Heart right ventricle (tissue), 16 donors: ENCODE measurements at regions not wholly inside any gene's neighbourhood (a gene's known extent, or its start where the extent isn't known, plus 50 kb on each side); places are given as distances from the start of the nearest gene placed in this dataset.

Experiments used
- ATAC-seq, 8 donors: fragments of 200-7000 bp; cut with Tn5 transposase; one replicate each; pipeline ENCODE4 v1.9.1; 2020; ENCODE audit warnings: mild to moderate bottlenecking in 8 of 8, moderate library complexity in 8 of 8, moderate number of reproducible peaks in 1 of 8
- DNase-seq, 2 donors: peaks; one replicate each; pipeline ENCODE4 v3.0.0-alpha.2; 2020
- H3K27ac ChIP-seq, 10 donors: fragments of 200-600 bp; sonication (generic) in 2 of 10; one replicate each; pipeline versions ENCODE4 v1.5.0 to v1.8.0; 2020 to 2022; ENCODE audit warnings: mild to moderate bottlenecking in 3 of 10
- H3K27me3 ChIP-seq, 7 donors: fragments of 200-600 bp; one replicate each; pipeline ENCODE4 v1.8.0; 2021 to 2022; ENCODE audit warnings: mild to moderate bottlenecking in 2 of 7
- H3K36me3 ChIP-seq, 9 donors: fragments of 200-600 bp; sonication (generic) in 1 of 9; one replicate each; pipeline versions ENCODE4 v1.5.0 to v1.8.0; 2020 to 2022; ENCODE audit warnings: mild to moderate bottlenecking in 2 of 9
- H3K4me1 ChIP-seq, 9 donors: fragments of 200-600 bp; sonication (generic) in 1 of 9; one replicate each; pipeline versions ENCODE4 v1.5.0 to v1.8.0; 2020 to 2022; ENCODE audit warnings: mild to moderate bottlenecking in 4 of 9
- H3K4me3 ChIP-seq, 10 donors: fragments of 200-600 bp; sonication (generic) in 2 of 10; one replicate each; pipeline versions ENCODE4 v1.5.0 to v1.8.0; 2020 to 2022; ENCODE audit warnings: mild to moderate bottlenecking in 7 of 10, moderate library complexity in 2 of 10
- H3K9me3 ChIP-seq, 11 donors: fragments of 200-600 bp in 10 of 11; sonication (generic) in 2 of 11; one replicate each; pipeline versions ENCODE4 v1.5.0 to v1.8.0; 2013 to 2022; ENCODE audit warnings: mild to moderate bottlenecking in 2 of 11, control low read depth in 1 of 11, moderate library complexity in 1 of 11
- CTCF ChIP-seq, 9 donors: fragments of 200-600 bp; sonication (generic) in 2 of 9; IDR thresholded peaks; one replicate each; pipeline versions ENCODE4 v1.5.0 to v1.8.0; 2021 to 2022; ENCODE audit warnings: antibody characterized with exemption in 9 of 9, mild to moderate bottlenecking in 5 of 9, moderate library complexity in 1 of 9
- WGBS, 2 donors: extraction: QIAGEN DNeasy Blood & Tissue Kit; methylation state at CpG; one replicate each; pipeline ENCODE4 v1.1.7; 2013; ENCODE audit warnings: inconsistent platforms in 1 of 2; 5-methylcytosine and 5-hydroxymethylcytosine counted together
- intact Hi-C, 10 donors: fragments of 100-400 bp; cut with DNase I; formaldehyde crosslinking; loops; one replicate each; pipeline versions ENCODE4 v1.11.1 to v1.14.2; 2022
- donor health status: Arrhythmogenic right ventricular cardiomyopathy.
- donor health status: ischemic (EF 13 %, LVEDD 7.1; RV severe dilation, severe dysfunction).
- donor health status: healthy with polysubstance abuse.
- donor health status: DM: no; HTN: yes; CAD: no.
- donor health status: DM: no; HTN: no; CAD: no.
- donor health status: ischemic (EF 25% LVEDD 6.9; RV normal size, moderate dysfunction).
- donor health status: ischemic (EF 25% LVEDD 5.7; RV mildly dilated, moderate dysfunction).
- donor health status: healthy.
- donor health status: DM: yes; HTN: yes; CAD: no.
- donor health status: Ischemic cardiomyopathy.
- donor health status: ischemic (EF 35%, LVEDD 5.7; RV mildly dilated, moderate dysfunction).
- donor health status: nonischemic (EF 11% LVEDD 7.7; RV severe dilation, severe dysfunction).
- donor health status: DM: yes; HTN: yes; CAD: no.
- donor health status: PGD.
- donor health status: ischemic (EF 29% LVEDD 5.4; RV normal size, mild dysfunction).
- donor health status: nonischemic (EF 23%, LVEDD 6.1; RV moderate dilation, normal function).

- TF ChIP-seq CTCF (IDR thresholded peaks at IDR 0.05): no peak
- Histone ChIP-seq H3K9me3 (no peaks in the 10 kb centered on the region), H3K27ac (no peak overlapping the region), H3K4me1 (peaks cover 0 to 10% (median 0%) of the 10 kb centered on the region in 9 donors), H3K4me3 (no peak overlapping the region), H3K36me3 (no peaks in the 10 kb centered on the region), H3K27me3 (peaks cover 0 to 4% (median 0%) of the 10 kb centered on the region in 7 donors)
- ATAC-seq: no peak
- no peak for DNase-seq
- intact Hi-C loops: no loop called here
Measured at GRCh38 chr3:19742935-19743334, 191.1 kb downstream of the EFHB start.

- Histone ChIP-seq H3K36me3 (no peaks in the 10 kb centered on the region), H3K27me3 (peaks cover 0 to 4% (median 0%) of the 10 kb centered on the region in 7 donors), H3K27ac (no peak overlapping the region), H3K9me3 (no peaks in the 10 kb centered on the region), H3K4me3 (no peak overlapping the region), H3K4me1 (peaks cover 0 to 10% (median 0%) of the 10 kb centered on the region in 9 donors)
- ATAC-seq (no peak), DNase-seq (no peak)
- no peak for TF ChIP-seq CTCF (IDR thresholded peaks at IDR 0.05)
- intact Hi-C loops: no loop called here
- WGBS, 2 donors: 72 to 78% methylated on average over 3 of the region's 3 CpGs
Measured at GRCh38 chr3:19739504-19739903, 194.5 kb downstream of the EFHB start.

- Histone ChIP-seq H3K9me3 (no peaks in the 10 kb centered on the region), H3K27ac (no peak overlapping the region), H3K4me1 (peaks cover 0 to 10% (median 0%) of the 10 kb centered on the region in 9 donors), H3K36me3 (no peaks in the 10 kb centered on the region), H3K4me3 (no peak overlapping the region), H3K27me3 (no peaks in the 10 kb centered on the region)
- no peak for TF ChIP-seq CTCF (IDR thresholded peaks at IDR 0.05)
- no peak for DNase-seq
- intact Hi-C loops: no loop called here
- ATAC-seq: no peak
- 37 to 50% methylated on average over 1 of the region's 1 CpG for WGBS, 2 donors
Measured at GRCh38 chr3:19738846-19739245, 195.2 kb downstream of the EFHB start.

DNA sequence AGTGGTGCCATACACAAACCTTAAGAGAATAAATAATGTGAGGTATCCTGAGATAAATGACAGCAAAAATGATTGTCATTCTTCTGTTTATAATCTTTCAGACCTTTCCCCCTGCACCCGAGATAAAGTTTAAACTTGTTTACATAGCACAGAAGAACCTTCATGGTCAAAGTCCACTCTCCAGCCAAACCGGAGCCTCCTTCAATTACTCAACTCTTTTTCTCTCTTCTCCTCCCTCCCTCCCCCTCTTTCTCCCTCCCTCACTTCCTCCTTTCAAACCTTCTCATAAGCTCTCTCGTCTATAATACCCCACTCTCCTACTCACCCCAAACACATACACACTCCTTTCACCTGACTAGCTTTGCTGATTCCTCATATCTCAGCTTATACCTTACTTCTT lies 198.9 kb downstream of the EFHB start:
- no peaks in the 10 kb centered on the region for H3K27me3 ChIP-seq
- ATAC-seq (no peak), DNase-seq (no peak)
- 58 to 70% methylated on average over 3 of the region's 3 CpGs for WGBS, 2 donors
- no peak overlapping the region for H3K4me3 ChIP-seq
- intact Hi-C loops: no loop called here
- TF ChIP-seq CTCF (IDR thresholded peaks at IDR 0.05): no peak
- H3K27ac ChIP-seq: no peak overlapping the region
- peaks cover 0 to 2% (median 0%) of the 10 kb centered on the region in 9 donors for H3K4me1 ChIP-seq
- H3K9me3 ChIP-seq: no peaks in the 10 kb centered on the region
- H3K36me3 ChIP-seq: no peaks in the 10 kb centered on the region

DNA sequence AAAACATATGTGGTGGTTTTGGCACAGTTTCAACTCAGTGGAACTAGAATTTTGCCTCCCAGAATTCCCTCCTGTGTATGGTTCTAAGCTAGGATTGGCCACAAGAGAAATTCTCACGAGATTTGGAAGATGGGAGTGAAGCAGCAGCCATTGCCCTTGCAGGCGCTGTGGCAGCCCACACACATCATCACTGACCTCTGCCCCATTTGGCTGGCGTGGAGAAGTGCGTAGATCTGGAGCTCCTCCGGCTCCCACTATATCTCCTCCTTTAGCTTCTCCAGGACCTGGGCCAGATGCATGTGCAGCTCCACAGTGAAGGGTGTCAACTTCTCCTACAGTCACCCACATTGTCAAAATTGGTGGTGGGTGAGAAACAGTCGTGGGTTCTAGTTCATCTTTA lies 199.6 kb downstream of the EFHB start:
- DNase-seq (no peak), ATAC-seq (no peak)
- H3K4me1 ChIP-seq: no peaks in the 10 kb centered on the region
- no peaks in the 10 kb centered on the region for H3K27me3 ChIP-seq
- no peak overlapping the region for H3K4me3 ChIP-seq
- H3K9me3 ChIP-seq: no peaks in the 10 kb centered on the region
- intact Hi-C loops: no loop called here
- TF ChIP-seq CTCF (IDR thresholded peaks at IDR 0.05): no peak
- H3K27ac ChIP-seq: no peak overlapping the region
- no peaks in the 10 kb centered on the region for H3K36me3 ChIP-seq
- WGBS, 2 donors: 74 to 79% methylated on average over 6 of the region's 6 CpGs
